HG03175 (cell line): ENCODE measurements at regions not wholly inside any gene's neighbourhood (a gene's known extent, or its start where the extent isn't known, plus 50 kb on each side); places are given as distances from the start of the nearest gene placed in this dataset.

ENCODE experiments used
- ATAC-seq: cut with Tn5 transposase; IDR thresholded peaks from one replicate; pipeline ENCODE4 v1.9.1; 2021; ENCODE audit warnings: mild to moderate bottlenecking, moderate library complexity; ENCODE audit not compliant: unreplicated experiment

- no peak for ATAC-seq
These were observed 153.8 kb upstream of the CMC1 start for GRCh38 chr3:28087591-28087990.

- ATAC-seq = no peak
These were observed 152.4 kb upstream of the CMC1 start for GRCh38 chr3:28088811-28089526.

GRCh38 chr3:28089527-28089897, 151.9 kb upstream of the CMC1 start:
- no peak for ATAC-seq

- no peak for ATAC-seq
These were observed 142.1 kb upstream of the CMC1 start for GRCh38 chr3:28099296-28099695.

GRCh38 chr3:28101705-28102104, 139.7 kb upstream of the CMC1 start:
- ATAC-seq = no peak

GRCh38 chr3:28103861-28104260, 137.6 kb upstream of the CMC1 start:
- ATAC-seq = no peak

GRCh38 chr3:28104896-28105534, 136.4 kb upstream of the CMC1 start:
- ATAC-seq = no peak

- ATAC-seq = no peak
These were observed 131.6 kb upstream of the CMC1 start for GRCh38 chr3:28109829-28110228.

- ATAC-seq = no peak
These were observed 130.6 kb upstream of the CMC1 start for GRCh38 chr3:28110869-28111268.

- no peak for ATAC-seq
These were observed 126.5 kb upstream of the CMC1 start for GRCh38 chr3:28114893-28115292.

GRCh38 chr3:28115316-28115715, 126.1 kb upstream of the CMC1 start:
- ATAC-seq = no peak

GRCh38 chr3:28117598-28117997, 123.8 kb upstream of the CMC1 start:
- ATAC-seq = no peak

- no peak for ATAC-seq
These were observed 123.3 kb upstream of the CMC1 start for GRCh38 chr3:28118087-28118486.

GRCh38 chr3:28122227-28122626, 119.2 kb upstream of the CMC1 start:
- no peak for ATAC-seq

GRCh38 chr3:28124882-28125281, 116.5 kb upstream of the CMC1 start:
- peak; percentile 66 for ATAC-seq

- ATAC-seq = no peak
These were observed 116.1 kb upstream of the CMC1 start for GRCh38 chr3:28125342-28125741.

- no peak for ATAC-seq
These were observed 110.6 kb upstream of the CMC1 start for GRCh38 chr3:28130836-28131235.

- ATAC-seq = no peak
These were observed 108.5 kb upstream of the CMC1 start for GRCh38 chr3:28132941-28133340.

GRCh38 chr3:28134198-28134597, 107.2 kb upstream of the CMC1 start:
- no peak for ATAC-seq

- no peak for ATAC-seq
These were observed 106.5 kb upstream of the CMC1 start for GRCh38 chr3:28134792-28135375.

GRCh38 chr3:28136607-28137216, 104.7 kb upstream of the CMC1 start:
- no peak for ATAC-seq

GRCh38 chr3:28138043-28138610, 103.3 kb upstream of the CMC1 start:
- no peak for ATAC-seq
